HG03521 (cell line): ENCODE measurements at regions not wholly inside any gene's neighbourhood (a gene's known extent, or its start where the extent isn't known, plus 50 kb on each side); places are given as distances from the start of the nearest gene placed in this dataset.
"Not testable (repeated sequence)": the region's sequence is repeated elsewhere in the genome, so short reads cannot be mapped to it uniquely, and the experiment has no call there.

Experiments
- ATAC-seq: cut with Tn5 transposase; IDR thresholded peaks from one replicate; pipeline ENCODE4 v1.9.1; 2021; ENCODE audit warnings: mild to moderate bottlenecking, moderate library complexity; ENCODE audit not compliant: unreplicated experiment

GRCh38 chr12:16881986-16882570 lies 276.1 kb upstream of the LMO3 start:
- ATAC-seq, result no peak

GRCh38 chr12:16880864-16881285 lies 274.9 kb upstream of the LMO3 start:
- no peak for ATAC-seq

GRCh38 chr12:16870845-16871244 lies 264.9 kb upstream of the LMO3 start:
- no peak for ATAC-seq

GRCh38 chr12:16863742-16864141 lies 257.8 kb upstream of the LMO3 start:
- no peak for ATAC-seq

- ATAC-seq, result peak; percentile 93
These were observed 251.5 kb upstream of the LMO3 start for GRCh38 chr12:16857456-16857923.

DNA sequence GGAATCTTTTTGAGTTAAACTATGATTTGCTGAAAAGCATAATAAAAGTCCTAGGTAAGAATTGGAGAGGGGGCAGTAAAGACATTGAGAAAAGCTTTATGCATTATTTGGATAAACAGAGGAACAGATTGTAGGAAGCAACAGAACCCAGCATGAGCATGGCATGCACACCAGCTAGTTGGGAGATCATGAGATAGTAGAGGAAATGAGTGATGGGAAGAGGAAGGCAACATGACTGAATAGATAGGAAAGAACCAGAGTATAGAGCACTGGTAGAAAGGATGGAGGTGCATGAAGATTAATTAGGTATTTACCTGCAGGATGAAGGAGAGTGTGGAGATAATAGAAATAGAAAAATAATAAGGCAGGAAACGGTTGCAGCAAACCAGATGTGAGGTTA lies 248.5 kb upstream of the LMO3 start:
- no peak for ATAC-seq

GRCh38 chr12:16849473-16849872 lies 243.5 kb upstream of the LMO3 start:
- no peak for ATAC-seq

DNA sequence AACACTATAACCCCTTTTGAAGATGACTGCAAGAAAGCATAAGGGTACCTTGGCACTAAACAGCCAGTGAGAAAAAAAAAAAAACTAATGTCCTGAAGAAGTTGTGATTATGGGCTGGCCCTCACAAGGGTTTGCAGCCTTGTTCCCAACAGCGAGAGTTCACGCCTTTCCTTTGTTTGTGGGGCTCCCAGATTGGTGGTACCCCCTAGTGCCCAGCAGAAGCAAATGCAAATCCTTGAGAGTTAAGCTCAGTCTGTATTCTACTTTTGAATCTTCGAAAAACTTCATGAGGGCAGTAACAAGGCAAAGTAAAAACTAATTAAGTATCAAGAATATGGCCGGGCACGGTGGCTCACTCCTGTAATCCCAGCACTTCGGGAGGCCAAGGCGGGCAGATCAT lies 238.9 kb upstream of the LMO3 start:
- ATAC-seq, result no peak

GRCh38 chr12:16833376-16834015 lies 227.5 kb upstream of the LMO3 start:
- peak; percentile 76 for ATAC-seq

DNA sequence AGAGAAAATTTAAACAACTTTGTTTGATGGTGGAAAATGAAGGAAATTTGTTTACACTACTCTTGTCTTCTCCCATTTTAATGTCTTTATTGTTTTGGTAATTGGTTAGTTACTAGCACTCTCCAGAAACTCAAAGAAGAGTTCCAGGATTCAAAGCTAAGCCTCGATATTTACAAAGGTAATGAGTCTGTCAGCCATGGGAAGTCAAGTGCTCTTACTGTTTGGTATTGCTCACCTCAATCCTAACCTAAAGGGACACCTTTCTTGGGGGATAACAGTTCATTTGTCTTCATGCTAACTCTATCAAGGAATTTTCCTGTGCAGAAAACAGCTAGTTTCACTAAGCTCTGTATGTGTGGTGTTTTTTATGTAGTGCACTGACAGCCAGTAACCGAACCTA lies 222.9 kb upstream of the LMO3 start:
- ATAC-seq, result no peak

GRCh38 chr12:16807731-16808130 lies 201.8 kb upstream of the LMO3 start:
- no peak for ATAC-seq

DNA sequence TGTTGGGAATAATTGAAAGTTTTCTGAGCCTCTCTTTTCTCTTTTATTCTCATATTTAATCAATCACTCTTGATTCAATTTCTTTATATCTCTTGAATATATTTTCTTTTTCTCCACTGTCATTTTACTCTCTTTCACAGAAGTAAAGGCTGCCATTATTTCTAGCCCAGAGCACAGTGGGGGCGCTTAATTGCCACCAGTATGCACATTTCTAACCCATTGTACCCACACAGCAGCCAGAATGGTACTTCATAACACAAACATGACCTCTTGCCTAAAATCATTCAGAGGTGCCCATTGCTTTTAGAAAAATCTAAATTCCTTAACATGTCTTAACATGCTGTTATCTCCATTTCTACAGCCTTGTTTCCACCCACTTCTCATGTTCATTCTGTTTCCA lies 190.2 kb upstream of the LMO3 start:
- no peak for ATAC-seq

DNA sequence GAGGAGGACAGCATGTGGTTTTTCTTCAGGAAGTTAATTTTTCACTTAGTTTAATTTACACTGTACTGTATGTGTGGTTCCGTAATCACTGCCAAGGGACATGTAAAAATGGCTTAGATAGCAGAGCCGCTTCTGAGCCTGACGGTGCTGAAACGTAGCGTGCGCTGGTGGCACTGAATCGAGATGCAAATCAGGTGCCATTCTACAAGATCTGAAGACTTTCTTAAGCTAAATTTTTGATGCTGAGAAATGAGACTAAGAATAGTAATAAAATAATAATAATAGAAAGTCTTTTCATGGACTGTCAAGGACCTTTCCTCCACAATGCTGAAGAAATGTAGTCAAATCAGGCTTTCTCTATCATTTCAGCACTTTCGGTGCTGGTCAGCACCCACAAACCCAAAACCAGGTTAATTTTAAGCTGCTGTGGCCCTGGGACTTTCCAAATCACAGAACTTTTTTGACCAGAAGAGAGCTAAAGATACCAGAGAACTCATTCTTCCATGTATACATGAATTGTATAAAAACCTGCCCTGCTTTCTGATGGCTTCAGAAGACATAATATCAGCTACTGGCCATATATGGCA lies 183.3 kb upstream of the LMO3 start:
- ATAC-seq, result peak; percentile 80

- ATAC-seq, result no peak
These were observed 182.7 kb upstream of the LMO3 start for GRCh38 chr12:16788506-16789203.

GRCh38 chr12:16785953-16786352 lies 180.0 kb upstream of the LMO3 start:
- ATAC-seq, result no peak

GRCh38 chr12:16785524-16785923 lies 179.6 kb upstream of the LMO3 start:
- no peak for ATAC-seq

GRCh38 chr12:16769129-16769528 lies 163.2 kb upstream of the LMO3 start:
- not testable (repeated sequence) for ATAC-seq

- ATAC-seq, result no peak
These were observed 160.8 kb upstream of the LMO3 start for GRCh38 chr12:16766736-16767135.

GRCh38 chr12:16763901-16764300 lies 157.9 kb upstream of the LMO3 start:
- ATAC-seq, result no peak

DNA sequence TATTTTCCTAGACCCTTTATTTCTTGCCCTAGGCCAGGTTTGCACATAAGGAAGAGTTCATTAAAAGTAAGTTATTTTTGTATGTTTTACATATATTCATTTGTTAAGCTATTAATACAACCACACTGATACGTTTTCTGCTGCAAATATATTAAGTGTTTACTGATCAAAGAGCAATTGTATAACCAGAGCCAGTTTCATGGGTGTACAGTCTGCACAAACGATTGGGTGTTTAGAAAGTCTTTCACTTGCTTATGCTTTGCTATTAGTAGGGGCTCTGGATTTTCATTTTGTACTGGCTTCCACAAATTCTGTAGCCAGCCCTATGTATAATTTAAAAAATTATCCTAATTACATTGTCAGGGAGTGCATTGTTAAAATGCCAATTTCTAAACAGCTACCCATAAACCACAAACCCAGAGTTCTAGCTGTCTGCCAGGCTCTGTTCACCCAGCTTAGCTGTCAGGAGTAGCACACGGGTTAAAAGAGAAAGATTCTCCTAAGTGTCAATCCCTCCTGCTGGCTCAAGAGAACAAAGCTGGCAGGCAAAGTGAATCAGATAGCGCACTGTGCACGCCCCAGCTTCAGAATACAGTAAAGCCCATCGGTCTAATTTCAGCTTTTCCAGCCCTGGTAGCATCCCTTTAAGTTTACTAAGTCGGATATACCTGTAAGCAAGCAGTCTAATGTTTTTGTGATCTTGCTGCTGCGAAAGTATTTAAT lies 151.0 kb upstream of the LMO3 start:
- ATAC-seq, result no peak

- ATAC-seq, result no peak
These were observed 124.8 kb upstream of the LMO3 start for GRCh38 chr12:16730772-16731171.
